HEK293 (cell line): ENCODE measurements at regions not wholly inside any gene's neighbourhood (a gene's known extent, or its start where the extent isn't known, plus 50 kb on each side); places are given as distances from the start of the nearest gene placed in this dataset.

Experiments
- CTCF ChIA-PET: fragments of 350-600 bp; formaldehyde crosslinking; extraction: SDS; loops from one replicate; lab custom pipeline; 2021; ENCODE audit warnings: antibody characterized with exemption; lab: Yijun Ruan, JAX
- POLR2A ChIA-PET: fragments of 300-600 bp; formaldehyde crosslinking; extraction: SDS; loops from one replicate; lab custom pipeline; 2020; ENCODE audit warnings: antibody characterized with exemption, inconsistent platforms; lab: Yijun Ruan, JAX
- H3K27ac ChIP-seq: fragments of 200-500 bp; sonication (Bioruptor generic); 2 replicates; pipeline ENCODE4 v1.5.1; 2014; ENCODE audit warnings: low read depth, low read length, control low read depth, inconsistent platforms; ENCODE audit errors: extremely low read depth
- H3K36me3 ChIP-seq, 2 experiments: fragments of 200-500 bp in 1 of 2; sonication (Bioruptor generic) in 1 of 2; 1 replicate in 1 of 2; 2 replicates in 1 of 2; pipeline ENCODE4 v1.5.1; 2014 to 2017; ENCODE audit warnings: inconsistent platforms in 2 of 2, low read length in 2 of 2; ENCODE audit not compliant: control insufficient read depth in 2 of 2, insufficient read depth in 1 of 2
- H3K4me1 ChIP-seq: fragments of 200-500 bp; sonication (Bioruptor generic); 2 replicates; pipeline ENCODE4 v1.5.1; 2014; ENCODE audit warnings: mild to moderate bottlenecking, low read length, inconsistent platforms; ENCODE audit not compliant: control insufficient read depth, insufficient read depth
- H3K4me3 ChIP-seq: 2 replicates; pipeline ENCODE4 v1.5.1; 2011; ENCODE audit warnings: low read depth, mild to moderate bottlenecking, control low read depth, low read length, moderate library complexity
- H3K9me3 ChIP-seq: fragments of 200-500 bp; sonication (Bioruptor generic); 2 replicates; pipeline ENCODE4 v1.5.1; 2014; ENCODE audit warnings: low read depth, low read length, inconsistent platforms; ENCODE audit not compliant: control insufficient read depth, insufficient read depth
- BCL11A ChIP-seq: fragments of 450-650 bp; formaldehyde crosslinking; IDR thresholded peaks from 2 replicates; pipeline ENCODE4 v1.5.1; 2016; ENCODE audit warnings: low read depth, missing biosample characterization, missing genetic modification characterization
- GLI2 ChIP-seq: fragments of 450-650 bp; formaldehyde crosslinking; IDR thresholded peaks from 2 replicates; pipeline ENCODE4; 2017; ENCODE audit warnings: missing biosample characterization, missing genetic modification characterization, low read depth, borderline replicate concordance
- SCRT1 ChIP-seq: fragments of 450-650 bp; formaldehyde crosslinking; IDR thresholded peaks from 2 replicates; pipeline ENCODE4 v1.5.1; 2016; ENCODE audit warnings: missing biosample characterization, missing genetic modification characterization, borderline replicate concordance
- WT1 ChIP-seq: fragments of 450-650 bp; formaldehyde crosslinking; IDR thresholded peaks from 2 replicates; pipeline ENCODE4 v1.5.1; 2016; ENCODE audit warnings: missing biosample characterization, missing genetic modification characterization
- ZBTB44 ChIP-seq: fragments of 450-650 bp; IDR thresholded peaks from 2 replicates; pipeline ENCODE4 v1.5.1; 2018; ENCODE audit warnings: missing biosample characterization, mild to moderate bottlenecking, missing genetic modification characterization
- ZFHX2 ChIP-seq: fragments of 450-650 bp; formaldehyde crosslinking; conservative IDR thresholded peaks from 2 replicates; pipeline ENCODE4 v1.5.1; 2016; ENCODE audit warnings: missing biosample characterization, missing genetic modification characterization
- ZNF133 ChIP-seq: fragments of 450-650 bp; formaldehyde crosslinking; IDR thresholded peaks from 2 replicates; pipeline ENCODE4 v1.5.1; 2016; ENCODE audit warnings: missing biosample characterization, missing genetic modification characterization
- ZNF157 ChIP-seq: fragments of 450-650 bp; formaldehyde crosslinking; IDR thresholded peaks from 2 replicates; pipeline ENCODE4 v1.5.1; 2016; ENCODE audit warnings: missing biosample characterization, missing genetic modification characterization
- ZNF175 ChIP-seq: fragments of 450-650 bp; formaldehyde crosslinking; IDR thresholded peaks from 2 replicates; pipeline ENCODE4 v1.5.1; 2016; ENCODE audit warnings: missing biosample characterization, missing genetic modification characterization
- ZNF202 ChIP-seq: fragments of 450-650 bp; formaldehyde crosslinking; IDR thresholded peaks from 2 replicates; pipeline ENCODE4 v1.5.1; 2016; ENCODE audit warnings: missing biosample characterization, missing genetic modification characterization, borderline replicate concordance
- ZNF221 ChIP-seq: fragments of 450-650 bp; formaldehyde crosslinking; IDR thresholded peaks from 2 replicates; pipeline ENCODE4 v1.5.1; 2017; ENCODE audit warnings: missing biosample characterization, missing genetic modification characterization, borderline replicate concordance
- ZNF266 ChIP-seq: fragments of 450-650 bp; formaldehyde crosslinking; IDR thresholded peaks from 2 replicates; pipeline ENCODE4 v1.5.1; 2016; ENCODE audit warnings: missing biosample characterization, missing genetic modification characterization, low read depth
- ZNF48 ChIP-seq: fragments of 450-650 bp; formaldehyde crosslinking; IDR thresholded peaks from 2 replicates; pipeline ENCODE4 v1.5.1; 2016; ENCODE audit warnings: missing biosample characterization, missing genetic modification characterization
- ZNF501 ChIP-seq: fragments of 450-650 bp; formaldehyde crosslinking; IDR thresholded peaks from 2 replicates; pipeline ENCODE4 v1.5.1; 2016; ENCODE audit warnings: missing biosample characterization, missing genetic modification characterization
- ZNF513 ChIP-seq: fragments of 450-650 bp; IDR thresholded peaks from 2 replicates; pipeline ENCODE4 v1.5.1; 2018; ENCODE audit warnings: missing biosample characterization, missing genetic modification characterization
- ZNF549 ChIP-seq: fragments of 450-650 bp; IDR thresholded peaks from 2 replicates; pipeline ENCODE4 v1.5.1; 2018; ENCODE audit warnings: missing biosample characterization, missing genetic modification characterization, mild to moderate bottlenecking, inconsistent platforms, moderate library complexity
- ZNF555 ChIP-seq: fragments of 450-650 bp; formaldehyde crosslinking; conservative IDR thresholded peaks from 2 replicates; pipeline ENCODE4 v1.5.1; 2017; ENCODE audit warnings: missing biosample characterization, mild to moderate bottlenecking, missing genetic modification characterization, inconsistent platforms
- ZNF560 ChIP-seq: fragments of 450-650 bp; formaldehyde crosslinking; IDR thresholded peaks from 2 replicates; pipeline ENCODE4 v1.5.1; 2017; ENCODE audit warnings: missing biosample characterization, missing genetic modification characterization, borderline replicate concordance
- ZNF621 ChIP-seq: fragments of 450-650 bp; formaldehyde crosslinking; IDR thresholded peaks from 2 replicates; pipeline ENCODE4 v1.5.1; 2017; ENCODE audit warnings: missing biosample characterization, missing genetic modification characterization
- ZNF747 ChIP-seq: fragments of 450-650 bp; formaldehyde crosslinking; IDR thresholded peaks from 2 replicates; pipeline ENCODE4 v1.5.1; 2016; ENCODE audit warnings: missing biosample characterization, missing genetic modification characterization
- ZNF830 ChIP-seq: fragments of 450-650 bp; IDR thresholded peaks from 2 replicates; pipeline ENCODE4 v1.5.0; 2018; ENCODE audit warnings: missing biosample characterization, missing genetic modification characterization, low read depth, mild to moderate bottlenecking, moderate library complexity
- TF ChIP-seq, protein P1 (sequence below): fragments of 450-650 bp; formaldehyde crosslinking; IDR thresholded peaks from 2 replicates; pipeline ENCODE4 v1.5.1; 2016; ENCODE audit warnings: missing biosample characterization, missing genetic modification characterization
- TF ChIP-seq, protein P2 (sequence below): fragments of 450-650 bp; formaldehyde crosslinking; IDR thresholded peaks from 2 replicates; pipeline ENCODE4 v1.5.1; 2016; ENCODE audit warnings: missing biosample characterization, missing genetic modification characterization
- TF ChIP-seq, protein P3 (sequence below): fragments of 450-650 bp; formaldehyde crosslinking; IDR thresholded peaks from 2 replicates; pipeline ENCODE4 v1.5.1; 2016; ENCODE audit warnings: missing biosample characterization, missing genetic modification characterization

GRCh38 chr10:21010615-21011014 is 113.5 kb upstream of the NEBL start:
- Histone ChIP-seq H3K27ac (no peak overlapping the region), H3K36me3 (no peaks in the 10 kb centered on the region), H3K4me1 (no peaks in the 10 kb centered on the region), H3K4me3 (no peak overlapping the region), H3K9me3 (no peaks in the 10 kb centered on the region)
- TF ChIP-seq ZNF560 (tag by site-specific recombination), result no peak
- no peak for TF ChIP-seq ZNF830 (tag by site-specific recombination)
- no peak for TF ChIP-seq ZNF175 (tag by site-specific recombination)
- TF ChIP-seq ZNF157 (tag by site-specific recombination), result no peak
- TF ChIP-seq ZNF48 (tag by site-specific recombination), result no peak
- POLR2A ChIA-PET, result no interaction called here
- CTCF ChIA-PET, result interaction anchor here (0.6 to 2.2 kb wide), 3 partner anchors 10 to 151 kb away, joined by 3 to 7 read pairs (median 3); no protein-coding TSS in a partner anchor

GRCh38 chr10:21003240-21003822 is 106.2 kb upstream of the NEBL start:
- ChIA-PET CTCF (interaction anchor here (0.6 kb wide), 1 partner anchor 33 kb away, joined by 3 read pairs; no protein-coding TSS in a partner anchor), POLR2A (no interaction called here)
- H3K36me3 ChIP-seq, result no peaks in the 10 kb centered on the region
- H3K9me3 ChIP-seq, result no peaks in the 10 kb centered on the region
- no peak overlapping the region for H3K4me3 ChIP-seq
- H3K27ac ChIP-seq, result no peak overlapping the region
- peaks cover 5% of the 10 kb centered on the region; the same call in 1 of the 2 replicates for H3K4me1 ChIP-seq
- TF ChIP-seq ZNF555 (tag by site-specific recombination), result no peak
- no peak for TF ChIP-seq ZNF48 (tag by site-specific recombination)
- no peak for TF ChIP-seq ZBTB44 (tag by site-specific recombination)
- no peak for TF ChIP-seq ZNF133 (tag by site-specific recombination)
- TF ChIP-seq ZNF549 (tag by site-specific recombination), result no peak
- TF ChIP-seq, protein P1, sequence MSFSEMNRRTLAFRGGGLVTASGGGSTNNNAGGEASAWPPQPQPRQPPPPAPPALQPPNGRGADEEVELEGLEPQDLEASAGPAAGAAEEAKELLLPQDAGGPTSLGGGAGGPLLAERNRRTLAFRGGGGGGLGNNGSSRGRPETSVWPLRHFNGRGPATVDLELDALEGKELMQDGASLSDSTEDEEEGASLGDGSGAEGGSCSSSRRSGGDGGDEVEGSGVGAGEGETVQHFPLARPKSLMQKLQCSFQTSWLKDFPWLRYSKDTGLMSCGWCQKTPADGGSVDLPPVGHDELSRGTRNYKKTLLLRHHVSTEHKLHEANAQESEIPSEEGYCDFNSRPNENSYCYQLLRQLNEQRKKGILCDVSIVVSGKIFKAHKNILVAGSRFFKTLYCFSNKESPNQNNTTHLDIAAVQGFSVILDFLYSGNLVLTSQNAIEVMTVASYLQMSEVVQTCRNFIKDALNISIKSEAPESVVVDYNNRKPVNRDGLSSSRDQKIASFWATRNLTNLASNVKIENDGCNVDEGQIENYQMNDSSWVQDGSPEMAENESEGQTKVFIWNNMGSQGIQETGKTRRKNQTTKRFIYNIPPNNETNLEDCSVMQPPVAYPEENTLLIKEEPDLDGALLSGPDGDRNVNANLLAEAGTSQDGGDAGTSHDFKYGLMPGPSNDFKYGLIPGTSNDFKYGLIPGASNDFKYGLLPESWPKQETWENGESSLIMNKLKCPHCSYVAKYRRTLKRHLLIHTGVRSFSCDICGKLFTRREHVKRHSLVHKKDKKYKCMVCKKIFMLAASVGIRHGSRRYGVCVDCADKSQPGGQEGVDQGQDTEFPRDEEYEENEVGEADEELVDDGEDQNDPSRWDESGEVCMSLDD (tag by site-specific recombination), result no peak
- no peak for TF ChIP-seq ZFHX2 (tag by site-specific recombination)
- TF ChIP-seq ZNF266, result no peak
- no peak for TF ChIP-seq ZNF747 (tag by site-specific recombination)
- TF ChIP-seq ZNF501, result no peak
- TF ChIP-seq ZNF513 (tag by site-specific recombination), result no peak
- TF ChIP-seq, protein P2, sequence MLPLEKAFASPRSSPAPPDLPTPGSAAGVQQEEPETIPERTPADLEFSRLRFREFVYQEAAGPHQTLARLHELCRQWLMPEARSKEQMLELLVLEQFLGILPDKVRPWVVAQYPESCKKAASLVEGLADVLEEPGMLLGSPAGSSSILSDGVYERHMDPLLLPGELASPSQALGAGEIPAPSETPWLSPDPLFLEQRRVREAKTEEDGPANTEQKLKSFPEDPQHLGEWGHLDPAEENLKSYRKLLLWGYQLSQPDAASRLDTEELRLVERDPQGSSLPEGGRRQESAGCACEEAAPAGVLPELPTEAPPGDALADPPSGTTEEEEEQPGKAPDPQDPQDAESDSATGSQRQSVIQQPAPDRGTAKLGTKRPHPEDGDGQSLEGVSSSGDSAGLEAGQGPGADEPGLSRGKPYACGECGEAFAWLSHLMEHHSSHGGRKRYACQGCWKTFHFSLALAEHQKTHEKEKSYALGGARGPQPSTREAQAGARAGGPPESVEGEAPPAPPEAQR, result no peak
- no peak for TF ChIP-seq ZNF621 (tag by site-specific recombination)
- TF ChIP-seq WT1 (tag by site-specific recombination), result no peak
- no peak for TF ChIP-seq ZNF202
- no peak for TF ChIP-seq ZNF221 (tag by site-specific recombination)
- TF ChIP-seq GLI2 (tag by site-specific recombination), result no peak
- TF ChIP-seq, protein P3, sequence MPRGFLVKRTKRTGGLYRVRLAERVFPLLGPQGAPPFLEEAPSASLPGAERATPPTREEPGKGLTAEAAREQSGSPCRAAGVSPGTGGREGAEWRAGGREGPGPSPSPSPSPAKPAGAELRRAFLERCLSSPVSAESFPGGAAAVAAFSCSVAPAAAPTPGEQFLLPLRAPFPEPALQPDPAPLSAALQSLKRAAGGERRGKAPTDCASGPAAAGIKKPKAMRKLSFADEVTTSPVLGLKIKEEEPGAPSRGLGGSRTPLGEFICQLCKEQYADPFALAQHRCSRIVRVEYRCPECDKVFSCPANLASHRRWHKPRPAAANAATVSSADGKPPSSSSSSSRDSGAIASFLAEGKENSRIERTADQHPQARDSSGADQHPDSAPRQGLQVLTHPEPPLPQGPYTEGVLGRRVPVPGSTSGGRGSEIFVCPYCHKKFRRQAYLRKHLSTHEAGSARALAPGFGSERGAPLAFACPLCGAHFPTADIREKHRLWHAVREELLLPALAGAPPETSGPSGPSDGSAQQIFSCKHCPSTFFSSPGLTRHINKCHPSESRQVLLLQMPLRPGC (tag by site-specific recombination), result no peak
- TF ChIP-seq SCRT1 (tag by site-specific recombination), result no peak
- TF ChIP-seq BCL11A (tag by site-specific recombination), result no peak
